SK-N-MC (cell line): ENCODE measurements at regions not wholly inside any gene's neighbourhood (a gene's known extent, or its start where the extent isn't known, plus 50 kb on each side); places are given as distances from the start of the nearest gene placed in this dataset.

ENCODE experiments used
- EZH2 ChIP-seq: fragments of 200-600 bp; sonication (generic); IDR thresholded peaks from one replicate; pipeline ENCODE4 v1.6.1; 2017; ENCODE audit warnings: antibody characterized with exemption
- POLR2AphosphoS5 ChIP-seq: IDR thresholded peaks from 2 replicates; pipeline ENCODE4 v1.6.1; 2012; ENCODE audit warnings: mild to moderate bottlenecking, low read depth, low read length, borderline replicate concordance

DNA sequence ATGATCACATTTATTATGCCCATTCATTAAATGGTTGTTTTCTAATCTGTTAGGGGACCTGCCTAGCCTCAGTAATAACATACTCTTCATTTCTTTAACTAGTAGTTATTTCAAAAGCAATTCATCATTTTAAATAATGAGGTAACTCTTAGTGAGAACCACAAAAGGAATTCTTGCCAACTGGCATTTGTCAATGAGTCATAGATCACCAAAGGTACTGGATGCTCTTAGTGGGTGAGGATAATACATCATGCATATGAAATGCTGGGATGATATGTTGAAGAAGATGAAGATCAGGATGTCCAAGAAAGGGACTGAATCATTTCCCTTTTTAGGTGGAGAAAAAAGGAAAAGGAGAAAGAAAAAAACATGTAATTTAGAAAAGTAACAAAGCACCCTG, 826.2 kb upstream of the DDX18 start:
- TF ChIP-seq EZH2, result no peak
- TF ChIP-seq POLR2AphosphoS5, result no peak
